Lower lobe of right lung (tissue), 2 donors: ENCODE measurements at regions not wholly inside any gene's neighbourhood (a gene's known extent, or its start where the extent isn't known, plus 50 kb on each side); places are given as distances from the start of the nearest gene placed in this dataset.

ENCODE experiments used
- ATAC-seq, 2 donors: fragments of 200-7000 bp; cut with Tn5 transposase; one replicate each; pipeline ENCODE4 v1.9.1; 2020 to 2022; ENCODE audit warnings: mild to moderate bottlenecking in 2 of 2, moderate library complexity in 2 of 2
- DNase-seq: peaks from one replicate; pipeline ENCODE4 v3.0.0-alpha.2; 2020
- H3K27ac ChIP-seq: fragments of 200-600 bp; one replicate; pipeline ENCODE4 v1.8.0; 2022
- H3K27me3 ChIP-seq: fragments of 200-600 bp; one replicate; pipeline ENCODE4 v1.8.0; 2022; ENCODE audit warnings: low read depth
- H3K36me3 ChIP-seq: fragments of 200-600 bp; one replicate; pipeline ENCODE4 v1.8.0; 2022; ENCODE audit warnings: mild to moderate bottlenecking
- H3K4me1 ChIP-seq: fragments of 200-600 bp; one replicate; pipeline ENCODE4 v1.8.0; 2022
- H3K4me3 ChIP-seq: fragments of 200-600 bp; one replicate; pipeline ENCODE4 v1.8.0; 2022; ENCODE audit warnings: mild to moderate bottlenecking
- H3K9me3 ChIP-seq: fragments of 200-600 bp; one replicate; pipeline ENCODE4 v1.8.0; 2022
- CTCF ChIP-seq: fragments of 200-600 bp; IDR thresholded peaks from one replicate; pipeline ENCODE4 v1.8.0; 2022; ENCODE audit warnings: antibody characterized with exemption, mild to moderate bottlenecking
- intact Hi-C: fragments of 100-400 bp; cut with DNase I; formaldehyde crosslinking; loops from one replicate; pipeline ENCODE4 v1.11.0; 2022
- donor health status: DM: no; HTN: yes; CAD: no; lungs with severe emphysema.

GRCh38 chr17:34163646-34164045 lies 91.4 kb upstream of the CCL2 start:
- intact Hi-C loops = no loop called here
- Histone ChIP-seq H3K27ac (no peak overlapping the region), H3K4me3 (no peak overlapping the region), H3K27me3 (peaks cover 21% of the 10 kb centered on the region), H3K36me3 (no peaks in the 10 kb centered on the region), H3K4me1 (no peaks in the 10 kb centered on the region), H3K9me3 (no peaks in the 10 kb centered on the region)
- ATAC-seq (no peak), DNase-seq (no peak)
- TF ChIP-seq CTCF = peak; percentile 32

GRCh38 chr17:34164837-34165236 lies 90.2 kb upstream of the CCL2 start:
- Histone ChIP-seq H3K4me3 (no peak overlapping the region), H3K4me1 (no peaks in the 10 kb centered on the region), H3K27me3 (peaks cover 21% of the 10 kb centered on the region), H3K27ac (no peak overlapping the region), H3K9me3 (no peaks in the 10 kb centered on the region), H3K36me3 (no peaks in the 10 kb centered on the region)
- no peak for DNase-seq
- intact Hi-C loops = no loop called here
- no peak for ATAC-seq
- no peak for TF ChIP-seq CTCF

GRCh38 chr17:34166352-34166751 lies 88.7 kb upstream of the CCL2 start:
- TF ChIP-seq CTCF = no peak
- Histone ChIP-seq H3K9me3 (no peaks in the 10 kb centered on the region), H3K4me1 (no peaks in the 10 kb centered on the region), H3K27me3 (peaks cover 21% of the 10 kb centered on the region), H3K4me3 (no peak overlapping the region), H3K36me3 (no peaks in the 10 kb centered on the region), H3K27ac (no peak overlapping the region)
- ATAC-seq = no peak
- no peak for DNase-seq
- intact Hi-C loops = no loop called here

- H3K36me3 ChIP-seq = no peaks in the 10 kb centered on the region
- ATAC-seq = peak in 1 of 2 donors; percentile 52
- H3K4me3 ChIP-seq = no peak overlapping the region
- no peak for DNase-seq
- intact Hi-C loops = no loop called here
- no peak for TF ChIP-seq CTCF
- H3K4me1 ChIP-seq = no peaks in the 10 kb centered on the region
- H3K9me3 ChIP-seq = no peaks in the 10 kb centered on the region
- no peak overlapping the region for H3K27ac ChIP-seq
- H3K27me3 ChIP-seq = peaks cover 13% of the 10 kb centered on the region
These were observed 87.7 kb upstream of the CCL2 start for GRCh38 chr17:34167354-34167753.

GRCh38 chr17:34168989-34169388 lies 86.1 kb upstream of the CCL2 start:
- no peak for TF ChIP-seq CTCF
- DNase-seq (no peak), ATAC-seq (no peak)
- H3K9me3 ChIP-seq = no peaks in the 10 kb centered on the region
- no peaks in the 10 kb centered on the region for H3K4me1 ChIP-seq
- intact Hi-C loops = no loop called here
- no peak overlapping the region for H3K27ac ChIP-seq
- no peak overlapping the region for H3K4me3 ChIP-seq
- no peaks in the 10 kb centered on the region for H3K36me3 ChIP-seq
- H3K27me3 ChIP-seq = peaks cover 10% of the 10 kb centered on the region

GRCh38 chr17:34169496-34169895 lies 85.6 kb upstream of the CCL2 start:
- Histone ChIP-seq H3K9me3 (no peaks in the 10 kb centered on the region), H3K4me1 (no peaks in the 10 kb centered on the region), H3K4me3 (no peak overlapping the region), H3K36me3 (no peaks in the 10 kb centered on the region), H3K27me3 (peaks cover 6% of the 10 kb centered on the region), H3K27ac (no peak overlapping the region)
- no peak for TF ChIP-seq CTCF
- DNase-seq = no peak
- intact Hi-C loops = no loop called here
- ATAC-seq = no peak
